Loucy (cell line): ENCODE measurements at regions not wholly inside any gene's neighbourhood (a gene's known extent, or its start where the extent isn't known, plus 50 kb on each side); places are given as distances from the start of the nearest gene placed in this dataset.

Source experiments
- H2AFZ ChIP-seq: fragments of 200-600 bp; sonication (generic); 2 replicates; pipeline ENCODE4 v1.6.0; 2016; ENCODE audit warnings: antibody characterized with exemption, mild to moderate bottlenecking, low read length, moderate library complexity
- H3F3A ChIP-seq: fragments of 200-600 bp; 2 replicates; pipeline ENCODE4 v1.6.0; 2016; ENCODE audit warnings: antibody characterized with exemption, low read depth, mild to moderate bottlenecking
- H3K27me3 ChIP-seq: fragments of 200-600 bp; sonication (generic); 2 replicates; pipeline ENCODE4 v1.6.1; 2014; ENCODE audit warnings: low read length, mild to moderate bottlenecking; ENCODE audit not compliant: insufficient read depth, poor library complexity, severe bottlenecking
- H3K36me3 ChIP-seq: fragments of 200-600 bp; sonication (generic); 2 replicates; pipeline ENCODE4 v1.6.1; 2016; ENCODE audit warnings: low read length; ENCODE audit not compliant: insufficient read depth
- H3K4me1 ChIP-seq: fragments of 200-600 bp; sonication (generic); 2 replicates; pipeline ENCODE4 v1.5.1; 2014; ENCODE audit warnings: low read length, mild to moderate bottlenecking; ENCODE audit not compliant: insufficient read depth, poor library complexity, severe bottlenecking
- H3K4me2 ChIP-seq: fragments of 200-600 bp; sonication (generic); 2 replicates; pipeline ENCODE4 v1.6.0; 2014; ENCODE audit warnings: antibody characterized with exemption, low read length, low read depth, mild to moderate bottlenecking; ENCODE audit not compliant: poor library complexity, severe bottlenecking
- H3K4me3 ChIP-seq: fragments of 200-600 bp; sonication (generic); 2 replicates; pipeline ENCODE4 v1.5.1; 2014; ENCODE audit warnings: low read length, mild to moderate bottlenecking, mixed read lengths; ENCODE audit not compliant: poor library complexity, severe bottlenecking
- H3K79me2 ChIP-seq: fragments of 200-600 bp; sonication (generic); 2 replicates; pipeline ENCODE4 v1.6.1; 2014; ENCODE audit warnings: low read length; ENCODE audit not compliant: insufficient read depth
- H3K9ac ChIP-seq: fragments of 200-600 bp; sonication (generic); 2 replicates; pipeline ENCODE4 v1.6.0; 2014; ENCODE audit warnings: mild to moderate bottlenecking, low read depth, low read length, moderate library complexity; ENCODE audit not compliant: poor library complexity, severe bottlenecking
- H3K9me2 ChIP-seq: fragments of 200-600 bp; sonication (generic); replicated peaks from 2 replicates; pipeline ENCODE4 v1.6.1; 2016; ENCODE audit warnings: low read depth, low read length, mixed read lengths
- H3K9me3 ChIP-seq: fragments of 200-600 bp; sonication (generic); 2 replicates; pipeline ENCODE4 v1.6.1; 2014; ENCODE audit warnings: mild to moderate bottlenecking, antibody characterized with exemption, low read length, low read depth; ENCODE audit not compliant: insufficient read depth
- H4K20me1 ChIP-seq: fragments of 200-600 bp; sonication (generic); 2 replicates; pipeline ENCODE4 v1.6.0; 2014; ENCODE audit warnings: antibody characterized with exemption, low read length, mild to moderate bottlenecking; ENCODE audit not compliant: insufficient read depth, poor library complexity, severe bottlenecking
- EZH2phosphoT487 ChIP-seq: fragments of 200-600 bp; IDR thresholded peaks from 2 replicates; pipeline ENCODE4 v1.6.1; 2018; ENCODE audit warnings: antibody characterized with exemption, mild to moderate bottlenecking, moderate library complexity, borderline replicate concordance
- TF ChIP-seq, protein P1 (sequence below): fragments of 200-600 bp; sonication (generic); conservative IDR thresholded peaks from 2 replicates; pipeline ENCODE4 v1.5.1; 2014; ENCODE audit warnings: mild to moderate bottlenecking, antibody characterized with exemption, low read length

DNA sequence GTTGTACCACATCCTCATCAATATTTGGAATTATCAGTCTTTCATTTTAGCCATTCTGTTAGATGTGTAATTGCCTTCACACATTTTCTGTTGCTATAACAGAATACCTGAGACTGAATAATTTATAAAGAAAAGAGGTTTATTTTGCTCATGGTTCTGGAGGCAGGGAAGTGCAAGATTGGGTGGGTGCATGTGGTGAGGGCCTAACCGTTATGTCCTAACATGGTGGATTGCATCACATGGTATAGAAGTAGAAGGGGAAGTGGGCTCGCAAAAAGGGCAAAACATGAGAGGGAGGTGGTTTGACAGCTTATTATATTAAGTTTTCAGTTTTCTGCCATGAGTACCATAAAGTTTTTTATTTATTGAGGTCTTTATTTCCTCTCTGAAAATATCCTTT lies 452.0 kb downstream of the ARL4A start:
- Histone ChIP-seq H3K4me3 (no peak overlapping the region), H3K79me2 (no peaks in the 10 kb centered on the region), H3K9me2 (no peaks in the 10 kb centered on the region), H3K27me3 (no peaks in the 10 kb centered on the region), H4K20me1 (no peaks in the 10 kb centered on the region), H3K4me1 (no peaks in the 10 kb centered on the region), H3K9me3 (no peaks in the 10 kb centered on the region), H3K4me2 (no peak overlapping the region), H3K9ac (no peak overlapping the region), H3K36me3 (no peaks in the 10 kb centered on the region), H2AFZ (no peak overlapping the region), H3F3A (no peaks in the 10 kb centered on the region)
- TF ChIP-seq EZH2phosphoT487, result no peak
- TF ChIP-seq, protein P1, sequence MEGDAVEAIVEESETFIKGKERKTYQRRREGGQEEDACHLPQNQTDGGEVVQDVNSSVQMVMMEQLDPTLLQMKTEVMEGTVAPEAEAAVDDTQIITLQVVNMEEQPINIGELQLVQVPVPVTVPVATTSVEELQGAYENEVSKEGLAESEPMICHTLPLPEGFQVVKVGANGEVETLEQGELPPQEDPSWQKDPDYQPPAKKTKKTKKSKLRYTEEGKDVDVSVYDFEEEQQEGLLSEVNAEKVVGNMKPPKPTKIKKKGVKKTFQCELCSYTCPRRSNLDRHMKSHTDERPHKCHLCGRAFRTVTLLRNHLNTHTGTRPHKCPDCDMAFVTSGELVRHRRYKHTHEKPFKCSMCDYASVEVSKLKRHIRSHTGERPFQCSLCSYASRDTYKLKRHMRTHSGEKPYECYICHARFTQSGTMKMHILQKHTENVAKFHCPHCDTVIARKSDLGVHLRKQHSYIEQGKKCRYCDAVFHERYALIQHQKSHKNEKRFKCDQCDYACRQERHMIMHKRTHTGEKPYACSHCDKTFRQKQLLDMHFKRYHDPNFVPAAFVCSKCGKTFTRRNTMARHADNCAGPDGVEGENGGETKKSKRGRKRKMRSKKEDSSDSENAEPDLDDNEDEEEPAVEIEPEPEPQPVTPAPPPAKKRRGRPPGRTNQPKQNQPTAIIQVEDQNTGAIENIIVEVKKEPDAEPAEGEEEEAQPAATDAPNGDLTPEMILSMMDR, result no peak

DNA sequence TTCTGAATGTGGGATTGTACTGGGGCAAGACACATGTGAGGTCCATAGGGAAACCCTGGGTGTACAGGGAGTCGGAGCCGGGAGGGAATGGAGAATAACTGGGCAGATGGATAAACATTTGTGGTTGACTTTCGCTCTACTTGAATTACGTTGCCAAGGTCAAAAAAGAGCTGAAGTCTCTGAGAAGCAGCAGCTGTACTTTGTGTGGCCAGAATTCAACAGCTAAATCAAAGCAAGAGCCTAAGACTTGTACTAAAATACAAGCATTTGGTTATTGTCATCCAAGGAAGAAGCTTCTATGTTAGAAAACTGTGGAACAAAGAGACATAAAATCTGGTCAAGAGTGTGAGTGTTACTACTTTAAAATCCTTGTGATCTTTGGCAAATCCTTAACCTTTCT lies 457.2 kb downstream of the ARL4A start:
- Histone ChIP-seq H3F3A (no peaks in the 10 kb centered on the region), H3K9me3 (peaks cover 3% of the 10 kb centered on the region; the same call in 1 of the 2 replicates), H3K27me3 (no peaks in the 10 kb centered on the region), H4K20me1 (no peaks in the 10 kb centered on the region), H3K4me2 (no peak overlapping the region), H3K4me1 (no peaks in the 10 kb centered on the region), H2AFZ (no peak overlapping the region), H3K4me3 (no peak overlapping the region), H3K9ac (no peak overlapping the region), H3K79me2 (no peaks in the 10 kb centered on the region), H3K9me2 (no peaks in the 10 kb centered on the region), H3K36me3 (no peaks in the 10 kb centered on the region)
- no peak for TF ChIP-seq EZH2phosphoT487
- TF ChIP-seq, protein P1, result no peak

DNA sequence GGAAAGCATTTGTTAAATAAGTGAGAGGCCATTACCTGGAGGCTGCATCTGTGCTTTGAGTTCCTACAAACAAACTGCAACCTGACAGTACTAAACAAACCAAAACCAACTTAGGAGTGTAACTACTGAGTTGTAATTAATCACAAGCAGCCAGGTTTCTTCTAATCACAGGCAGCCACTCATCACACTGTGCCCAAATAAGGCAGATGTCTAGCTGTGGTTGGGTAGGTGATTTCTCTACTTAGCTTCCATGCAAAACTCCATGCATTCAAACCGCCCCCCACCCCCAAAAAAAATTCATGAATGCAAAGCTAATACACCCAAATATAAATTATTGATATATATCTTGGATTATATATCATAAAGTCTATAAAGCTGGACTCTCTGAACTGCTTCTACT lies 461.1 kb downstream of the ARL4A start:
- Histone ChIP-seq H3K9me2 (no peaks in the 10 kb centered on the region), H3K9me3 (peaks cover 3% of the 10 kb centered on the region; the same call in 1 of the 2 replicates)
- TF ChIP-seq, protein P1, result no peak
- TF ChIP-seq EZH2phosphoT487, result no peak

More for the DNA sequence above, 461.1 kb downstream of the ARL4A start:
- H4K20me1 ChIP-seq, result no peaks in the 10 kb centered on the region
- H3K4me3 ChIP-seq, result no peak overlapping the region
- no peak overlapping the region for H2AFZ ChIP-seq
- H3K4me2 ChIP-seq, result no peak overlapping the region
- no peaks in the 10 kb centered on the region for H3K27me3 ChIP-seq
- H3K4me1 ChIP-seq, result no peaks in the 10 kb centered on the region
- H3K79me2 ChIP-seq, result no peaks in the 10 kb centered on the region
- no peaks in the 10 kb centered on the region for H3K36me3 ChIP-seq
- no peaks in the 10 kb centered on the region for H3F3A ChIP-seq
- no peak overlapping the region for H3K9ac ChIP-seq
